ENCODE measurements at regions not wholly inside any gene's neighbourhood (a gene's known extent, or its start where the extent isn't known, plus 50 kb on each side); places are given as distances from the start of the nearest gene placed in this dataset.

DNA sequence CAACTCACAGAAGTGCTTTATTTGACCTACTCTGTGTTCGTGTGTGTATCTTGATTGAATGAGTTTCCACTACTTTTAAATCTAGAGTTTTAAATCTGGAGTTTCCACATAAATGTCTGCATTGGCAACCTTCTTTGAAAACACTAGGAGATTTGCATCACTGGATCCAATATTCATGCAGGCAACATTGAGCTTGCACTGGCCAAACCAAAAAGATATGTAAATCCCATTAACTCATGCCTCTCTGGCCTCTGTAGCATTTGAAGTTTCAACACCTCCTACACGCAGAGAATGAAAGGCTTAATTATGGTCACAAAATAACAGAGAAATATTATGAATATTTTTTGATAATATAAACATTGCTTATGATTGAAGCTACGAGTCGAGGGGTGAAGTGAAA is 178.6 kb downstream of the DUSP6 start:
- no peaks in the 10 kb centered on the region for H3K27me3 ChIP-seq
- no peaks in the 10 kb centered on the region for H3K4me1 ChIP-seq
- H3K4me3 ChIP-seq = no peak overlapping the region
- TF ChIP-seq, protein P1, sequence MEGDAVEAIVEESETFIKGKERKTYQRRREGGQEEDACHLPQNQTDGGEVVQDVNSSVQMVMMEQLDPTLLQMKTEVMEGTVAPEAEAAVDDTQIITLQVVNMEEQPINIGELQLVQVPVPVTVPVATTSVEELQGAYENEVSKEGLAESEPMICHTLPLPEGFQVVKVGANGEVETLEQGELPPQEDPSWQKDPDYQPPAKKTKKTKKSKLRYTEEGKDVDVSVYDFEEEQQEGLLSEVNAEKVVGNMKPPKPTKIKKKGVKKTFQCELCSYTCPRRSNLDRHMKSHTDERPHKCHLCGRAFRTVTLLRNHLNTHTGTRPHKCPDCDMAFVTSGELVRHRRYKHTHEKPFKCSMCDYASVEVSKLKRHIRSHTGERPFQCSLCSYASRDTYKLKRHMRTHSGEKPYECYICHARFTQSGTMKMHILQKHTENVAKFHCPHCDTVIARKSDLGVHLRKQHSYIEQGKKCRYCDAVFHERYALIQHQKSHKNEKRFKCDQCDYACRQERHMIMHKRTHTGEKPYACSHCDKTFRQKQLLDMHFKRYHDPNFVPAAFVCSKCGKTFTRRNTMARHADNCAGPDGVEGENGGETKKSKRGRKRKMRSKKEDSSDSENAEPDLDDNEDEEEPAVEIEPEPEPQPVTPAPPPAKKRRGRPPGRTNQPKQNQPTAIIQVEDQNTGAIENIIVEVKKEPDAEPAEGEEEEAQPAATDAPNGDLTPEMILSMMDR (IDR thresholded peaks at IDR 0.05) = no peak
- no peak for DNase-seq
- H3K9ac ChIP-seq (ENCODE audit: low read depth in 2 of 2, low read length in 2 of 2) = no peak overlapping the region
- H3K27ac ChIP-seq = no peak overlapping the region
- H3K36me3 ChIP-seq = no peaks in the 10 kb centered on the region
- H3K9me3 ChIP-seq = no peaks in the 10 kb centered on the region
- intact Hi-C loops (cut with DNase I) = no loop called here

DNA sequence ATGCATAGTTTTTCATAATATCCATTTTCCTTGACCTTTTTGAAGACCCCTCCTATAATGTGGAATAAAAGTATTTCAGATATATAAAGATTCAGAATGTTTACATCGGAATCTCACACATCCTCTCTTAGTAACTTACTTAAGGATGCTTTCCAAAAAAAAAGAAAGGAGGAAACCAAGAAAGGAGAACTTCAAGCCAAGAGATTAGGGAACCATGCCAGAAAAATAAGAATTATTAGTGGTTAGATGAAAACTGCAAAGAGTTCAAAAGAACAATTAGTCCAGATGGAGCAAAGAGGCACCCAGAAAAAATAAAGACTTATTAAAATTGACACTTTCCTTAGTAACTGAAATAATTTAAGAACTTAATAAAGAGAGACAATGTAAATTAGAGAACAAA is 179.2 kb downstream of the DUSP6 start:
- Histone ChIP-seq H3K4me1 (no peaks in the 10 kb centered on the region), H3K9me3 (no peaks in the 10 kb centered on the region), H3K27me3 (no peaks in the 10 kb centered on the region), H3K36me3 (no peaks in the 10 kb centered on the region), H3K9ac (ENCODE audit: low read depth in 2 of 2, low read length in 2 of 2) (no peak overlapping the region), H3K27ac (no peak overlapping the region), H3K4me3 (no peak overlapping the region)
- no peak for DNase-seq
- intact Hi-C loops (cut with DNase I) = no loop called here
- TF ChIP-seq, protein P1 (IDR thresholded peaks at IDR 0.05) = no peak

DNA sequence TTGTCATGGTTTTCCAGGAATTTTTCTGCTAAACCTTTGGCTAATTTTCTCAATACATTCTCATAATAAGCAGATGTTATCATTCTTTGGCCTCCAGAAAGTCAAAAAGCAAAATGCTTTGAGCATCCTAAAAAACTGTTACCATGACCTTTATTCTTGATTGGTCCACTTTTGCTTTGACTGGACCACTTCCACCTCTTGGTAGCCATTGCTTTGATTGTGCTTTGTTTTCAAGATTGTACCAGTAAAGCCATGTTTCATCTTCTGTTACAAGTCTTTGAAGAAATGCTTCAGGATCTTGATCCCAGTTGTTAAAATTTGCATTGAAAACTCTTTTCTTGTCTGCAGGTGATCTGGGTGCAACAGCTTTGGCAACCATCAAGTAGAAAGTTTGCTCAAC is 180.1 kb downstream of the DUSP6 start:
- intact Hi-C loops (cut with DNase I) = no loop called here
- Histone ChIP-seq H3K36me3 (no peaks in the 10 kb centered on the region), H3K9ac (ENCODE audit: low read depth in 2 of 2, low read length in 2 of 2) (no peak overlapping the region), H3K4me3 (no peak overlapping the region), H3K4me1 (no peaks in the 10 kb centered on the region), H3K9me3 (no peaks in the 10 kb centered on the region), H3K27me3 (no peaks in the 10 kb centered on the region), H3K27ac (no peak overlapping the region)
- DNase-seq = no peak
- TF ChIP-seq, protein P1 (IDR thresholded peaks at IDR 0.05) = no peak

DNA sequence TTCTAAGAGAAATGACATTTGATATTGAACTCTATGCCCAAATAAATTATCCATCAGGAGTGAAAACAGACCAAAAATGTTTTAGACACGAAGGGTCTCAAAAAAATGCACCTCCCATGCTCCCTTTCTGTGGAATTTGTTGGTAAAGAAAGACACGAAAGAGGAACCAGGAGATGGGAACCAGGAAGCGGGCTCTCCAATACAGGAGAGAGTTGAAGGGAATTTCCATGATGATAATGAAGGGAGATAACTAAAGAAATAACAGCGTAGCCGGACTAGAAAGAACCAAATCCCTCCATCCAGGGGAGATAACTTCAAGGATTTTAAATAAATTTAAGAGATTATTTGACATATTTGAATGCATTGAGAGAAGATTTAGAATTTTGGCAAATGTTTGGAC is 183.0 kb downstream of the DUSP6 start:
- no peaks in the 10 kb centered on the region for H3K9me3 ChIP-seq

DNA sequence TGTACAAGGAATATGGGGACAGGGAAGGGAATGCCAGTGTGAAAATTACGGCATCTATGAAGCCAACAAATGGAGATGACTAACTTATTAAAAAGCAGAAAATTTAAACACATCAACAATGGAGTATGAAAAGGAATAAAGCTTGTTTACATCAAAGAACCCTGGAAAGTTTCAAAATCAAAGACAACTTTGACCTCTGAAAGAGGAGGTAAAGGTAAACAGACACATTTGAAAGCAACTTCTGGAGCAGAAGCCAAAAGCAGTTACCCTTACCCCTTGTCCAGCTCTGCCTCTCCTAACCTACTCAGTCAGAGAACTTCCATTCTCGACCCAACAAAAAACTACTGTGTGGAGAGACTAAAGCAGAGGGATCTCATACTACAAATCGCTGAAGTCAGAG is 184.3 kb downstream of the DUSP6 start:
- H3K9ac ChIP-seq (ENCODE audit: low read depth in 2 of 2, low read length in 2 of 2) = no peak overlapping the region

More for the DNA sequence above, 183.0 kb downstream of the DUSP6 start:
- intact Hi-C loops (cut with DNase I) = no loop called here
- H3K36me3 ChIP-seq = no peaks in the 10 kb centered on the region
- no peak overlapping the region for H3K9ac ChIP-seq (ENCODE audit: low read depth in 2 of 2, low read length in 2 of 2)
- DNase-seq = no peak
- H3K27ac ChIP-seq = no peak overlapping the region
- no peaks in the 10 kb centered on the region for H3K27me3 ChIP-seq
- TF ChIP-seq, protein P1 (IDR thresholded peaks at IDR 0.05) = no peak
- H3K4me1 ChIP-seq = no peaks in the 10 kb centered on the region
- no peak overlapping the region for H3K4me3 ChIP-seq

More for the DNA sequence above, 184.3 kb downstream of the DUSP6 start:
- Histone ChIP-seq H3K9me3 (no peaks in the 10 kb centered on the region), H3K4me3 (no peak overlapping the region), H3K4me1 (no peaks in the 10 kb centered on the region), H3K27ac (no peak overlapping the region), H3K36me3 (no peaks in the 10 kb centered on the region), H3K27me3 (no peaks in the 10 kb centered on the region)
- intact Hi-C loops (cut with DNase I) = no loop called here
- no peak for DNase-seq
- TF ChIP-seq, protein P1 (IDR thresholded peaks at IDR 0.05) = no peak

Measured in colonic mucosa (tissue), 4 donors.